ENCODE measurements at regions not wholly inside any gene's neighbourhood (a gene's known extent, or its start where the extent isn't known, plus 50 kb on each side); places are given as distances from the start of the nearest gene placed in this dataset.

GRCh38 chr1:22341791-22342605 lies 109.7 kb upstream of the ZBTB40 start:
- TF ChIP-seq CTCF (IDR thresholded peaks at IDR 0.05), result no peak
- H3K4me3 ChIP-seq, result no peak overlapping the region
- H3K9me3 ChIP-seq, result no peaks in the 10 kb centered on the region
- peaks cover 0 to 5% (median 0%) of the 10 kb centered on the region in 9 donors for H3K4me1 ChIP-seq
- DNase-seq (no peak), ATAC-seq (peak in 2 of 8 donors; percentile 38 to 71)
- 10 to 11% methylated on average over 28 of the region's 28 CpGs for WGBS, 2 donors
- no peaks in the 10 kb centered on the region for H3K36me3 ChIP-seq
- intact Hi-C loops (cut with DNase I), result no loop called here
- H3K27me3 ChIP-seq, result peaks cover 0 to 90% (median 66%) of the 10 kb centered on the region in 7 donors
- H3K27ac ChIP-seq, result no peak overlapping the region

- no peak for TF ChIP-seq CTCF (IDR thresholded peaks at IDR 0.05)
- H3K4me1 ChIP-seq, result peaks cover 0 to 5% (median 0%) of the 10 kb centered on the region in 9 donors
- 60 to 66% methylated on average over 8 of the region's 8 CpGs for WGBS, 2 donors
- DNase-seq (no peak), ATAC-seq (no peak)
- no peak overlapping the region for H3K27ac ChIP-seq
- no peaks in the 10 kb centered on the region for H3K36me3 ChIP-seq
- H3K27me3 ChIP-seq, result peaks cover 0 to 90% (median 66%) of the 10 kb centered on the region in 7 donors
- H3K9me3 ChIP-seq, result no peaks in the 10 kb centered on the region
- H3K4me3 ChIP-seq, result no peak overlapping the region
- intact Hi-C loops (cut with DNase I), result no loop called here
Measured at GRCh38 chr1:22342734-22343191, 108.9 kb upstream of the ZBTB40 start.

- Histone ChIP-seq H3K4me3 (no peak overlapping the region), H3K27me3 (peaks cover 0 to 92% (median 65%) of the 10 kb centered on the region in 7 donors), H3K4me1 (peaks cover 0 to 5% (median 0%) of the 10 kb centered on the region in 9 donors), H3K27ac (no peak overlapping the region), H3K36me3 (no peaks in the 10 kb centered on the region), H3K9me3 (no peaks in the 10 kb centered on the region)
- DNase-seq (no peak), ATAC-seq (no peak)
- WGBS, 2 donors, result 75 to 76% methylated on average over 29 of the region's 29 CpGs
- no peak for TF ChIP-seq CTCF (IDR thresholded peaks at IDR 0.05)
- intact Hi-C loops (cut with DNase I), result no loop called here
Measured at GRCh38 chr1:22343456-22344328, 108.0 kb upstream of the ZBTB40 start.

GRCh38 chr1:22344329-22344630 lies 107.4 kb upstream of the ZBTB40 start:
- H3K27ac ChIP-seq, result no peak overlapping the region
- 44 to 50% methylated on average over 5 of the region's 5 CpGs for WGBS, 2 donors
- TF ChIP-seq CTCF (IDR thresholded peaks at IDR 0.05), result no peak
- no peak overlapping the region for H3K4me3 ChIP-seq
- no peaks in the 10 kb centered on the region for H3K9me3 ChIP-seq
- H3K36me3 ChIP-seq, result no peaks in the 10 kb centered on the region
- intact Hi-C loops (cut with DNase I), result no loop called here
- H3K27me3 ChIP-seq, result peaks cover 0 to 92% (median 65%) of the 10 kb centered on the region in 7 donors
- DNase-seq (no peak), ATAC-seq (no peak)
- H3K4me1 ChIP-seq, result peaks cover 0 to 5% (median 0%) of the 10 kb centered on the region in 9 donors
